ENCODE measurements at regions not wholly inside any gene's neighbourhood (a gene's known extent, or its start where the extent isn't known, plus 50 kb on each side); places are given as distances from the start of the nearest gene placed in this dataset. TPM values are rescaled to one million over a fixed set of nuclear protein-coding genes. Genes with fewer than 3 reads are reported as not detected.

DNA sequence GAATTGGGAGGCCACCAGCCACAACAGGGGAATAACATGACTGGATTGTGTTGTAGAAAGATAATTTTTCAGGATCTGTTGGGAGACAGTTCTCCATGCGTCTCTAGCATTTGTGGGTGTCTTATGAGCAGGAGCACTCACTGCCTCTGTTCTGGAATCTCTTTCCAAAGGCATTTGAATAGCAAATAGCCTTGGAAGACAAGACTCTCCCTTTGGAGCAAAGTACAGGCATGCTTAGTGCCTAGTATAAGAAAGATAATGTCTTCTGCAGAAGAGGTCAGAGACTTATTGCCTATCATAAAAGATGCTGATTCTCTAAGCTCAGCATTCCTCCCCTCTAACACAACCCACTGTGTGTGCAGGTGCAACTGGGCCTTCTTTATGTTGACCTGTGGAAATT is 58.3 kb downstream of the VCPKMT start:
- 100% methylated on average over 1 of the region's 1 CpG for WGBS (ENCODE audit: insufficient coverage)
- Histone ChIP-seq H3K27me3 (replicated peaks in 1 of 4; ENCODE audit: control extremely low read depth in 1 of 4, control insufficient read depth in 3 of 4, insufficient read depth in 4 of 4, low read length in 3 of 4) (no peaks in the 10 kb centered on the region), H3K4me2 (replicated peaks; ENCODE audit: low read depth, low read length, poor library complexity, severe bottlenecking) (no peak overlapping the region), H3K4me3 (ENCODE audit: control extremely low read depth in 1 of 5, extremely low read depth in 1 of 5, insufficient read depth in 1 of 5, low read depth in 2 of 5, low read length in 4 of 5) (no peak overlapping the region), H3K4me1 (ENCODE audit: control insufficient read depth in 2 of 2, insufficient read depth in 2 of 2, low read length in 2 of 2) (peaks cover 39 to 60% of the 10 kb centered on the region in 2 donors), H3K9me3 (ENCODE audit: control extremely low read depth in 1 of 3, control insufficient read depth in 2 of 3, insufficient read depth in 1 of 3, low read length in 2 of 3) (no peaks in the 10 kb centered on the region), H3K27ac (ENCODE audit: low read length in 2 of 2) (no peak overlapping the region), H2AFZ (ENCODE audit: insufficient read depth, low read depth, low read length, poor library complexity, severe bottlenecking) (no peak overlapping the region), H3K9ac (ENCODE audit: low read length) (no peak overlapping the region), H3K79me2 (ENCODE audit: control insufficient read depth, insufficient read depth, low read length) (peaks cover 54% of the 10 kb centered on the region), H4K20me1 (ENCODE audit: control insufficient read depth, insufficient read depth, low read length, poor library complexity, severe bottlenecking) (no peaks in the 10 kb centered on the region), H3K36me3 (replicated peaks in 1 of 2; ENCODE audit: control extremely low read depth in 1 of 2, control insufficient read depth in 1 of 2, extremely low read depth in 1 of 2, insufficient read depth in 2 of 2, low read length in 1 of 2) (peaks cover 0 to 4% of the 10 kb centered on the region in 2 experiments)
- no peak for DNase-seq
- Mint-ChIP-seq H3K9me3 (ENCODE audit: insufficient read depth) (no peaks in the 10 kb centered on the region), H3K27ac (peak overlapping the region; percentile 47), H3K4me1 (peaks cover 67% of the 10 kb centered on the region), H3K27me3 (no peaks in the 10 kb centered on the region), H3K4me3 (no peak overlapping the region)
- TF ChIP-seq, protein P1, sequence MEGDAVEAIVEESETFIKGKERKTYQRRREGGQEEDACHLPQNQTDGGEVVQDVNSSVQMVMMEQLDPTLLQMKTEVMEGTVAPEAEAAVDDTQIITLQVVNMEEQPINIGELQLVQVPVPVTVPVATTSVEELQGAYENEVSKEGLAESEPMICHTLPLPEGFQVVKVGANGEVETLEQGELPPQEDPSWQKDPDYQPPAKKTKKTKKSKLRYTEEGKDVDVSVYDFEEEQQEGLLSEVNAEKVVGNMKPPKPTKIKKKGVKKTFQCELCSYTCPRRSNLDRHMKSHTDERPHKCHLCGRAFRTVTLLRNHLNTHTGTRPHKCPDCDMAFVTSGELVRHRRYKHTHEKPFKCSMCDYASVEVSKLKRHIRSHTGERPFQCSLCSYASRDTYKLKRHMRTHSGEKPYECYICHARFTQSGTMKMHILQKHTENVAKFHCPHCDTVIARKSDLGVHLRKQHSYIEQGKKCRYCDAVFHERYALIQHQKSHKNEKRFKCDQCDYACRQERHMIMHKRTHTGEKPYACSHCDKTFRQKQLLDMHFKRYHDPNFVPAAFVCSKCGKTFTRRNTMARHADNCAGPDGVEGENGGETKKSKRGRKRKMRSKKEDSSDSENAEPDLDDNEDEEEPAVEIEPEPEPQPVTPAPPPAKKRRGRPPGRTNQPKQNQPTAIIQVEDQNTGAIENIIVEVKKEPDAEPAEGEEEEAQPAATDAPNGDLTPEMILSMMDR (IDR thresholded peaks at IDR 0.05), result no peak
- no peak for TF ChIP-seq EZH2 (IDR thresholded peaks at IDR 0.05; ENCODE audit: borderline replicate concordance, insufficient read depth, low read depth, low read length, poor library complexity, severe bottlenecking)
- ChIA-PET POLR2A (interaction anchor here (0.5 kb wide), 1 partner anchor 190 kb away, joined by 5 read pairs; no protein-coding TSS in a partner anchor), CTCF (no interaction called here)
- intact Hi-C loops (cut with micrococcal nuclease), result loop anchor here (5.0 kb wide), 1 partner anchor 474 kb away; the partner anchor contains the start of gene MAP4K5
- no peak for ATAC-seq (ENCODE audit: low read depth)

Small RNAs in the stretch of these regions (small RNA-seq; reads per million reads assigned to genes)
- not detected for gene MIR6076 (ENCODE audit: insufficient read length, low read depth, low replicate concordance)
